ENCODE measurements at regions not wholly inside any gene's neighbourhood (a gene's known extent, or its start where the extent isn't known, plus 50 kb on each side); places are given as distances from the start of the nearest gene placed in this dataset.

DNA sequence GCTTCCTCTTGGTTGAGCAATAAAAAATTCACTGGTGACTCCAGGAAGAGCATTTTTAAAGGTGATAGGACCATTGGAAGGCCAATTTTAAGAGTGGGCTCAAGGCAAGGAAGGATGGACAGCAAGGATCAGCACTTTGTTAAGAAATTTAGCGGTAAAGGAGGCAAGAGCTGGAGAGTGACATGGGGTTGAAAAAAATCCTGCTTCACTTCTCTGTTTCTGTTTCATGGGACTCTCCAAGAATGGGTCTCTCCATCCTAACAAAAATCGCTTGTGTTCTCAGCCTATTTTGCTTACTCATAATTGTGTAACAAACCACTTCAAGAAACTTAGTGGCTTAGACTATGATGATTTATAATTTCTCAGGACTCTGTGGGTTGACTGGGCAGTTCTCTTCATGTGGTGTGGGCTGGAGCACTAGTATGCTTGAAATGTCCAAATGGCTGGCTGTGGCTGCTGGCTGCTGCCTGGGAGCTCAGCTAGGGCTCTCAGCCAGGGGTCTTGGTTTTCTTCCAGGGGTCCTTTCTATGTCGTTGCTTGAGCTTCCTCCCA lies 59.8 kb upstream of the ZNRF2 start:
- H3K36me3 ChIP-seq (ENCODE audit: control insufficient read depth, insufficient read depth, low read length): no peaks in the 10 kb centered on the region
- no peak overlapping the region for H3K56ac ChIP-seq (ENCODE audit: low read length)
- WGBS (ENCODE audit: extremely low coverage, insufficient coverage, low lambda C conversion rate): no CpG with 5 or more reads among the region's 3 CpGs
- no peak overlapping the region for H3K27ac ChIP-seq (ENCODE audit: low read depth, low read length)
- H2BK120ac ChIP-seq (ENCODE audit: low read depth, low read length): no peak overlapping the region
- no peak overlapping the region for H3K4me3 ChIP-seq (ENCODE audit: low read length)
- H2BK5ac ChIP-seq (ENCODE audit: low read length): no peak overlapping the region
- no peak overlapping the region for H4K8ac ChIP-seq (ENCODE audit: low read depth, low read length)
- no peak overlapping the region for H3K4me2 ChIP-seq (ENCODE audit: low read length)
- H2AK5ac ChIP-seq (ENCODE audit: low read length): no peak overlapping the region
- no peaks in the 10 kb centered on the region for H3K79me1 ChIP-seq (ENCODE audit: low read length)
- no peak for DNase-seq
- no peak overlapping the region for H3K18ac ChIP-seq (ENCODE audit: low read length)
- no peak overlapping the region for H3K23ac ChIP-seq (ENCODE audit: low read length)
- H3K79me2 ChIP-seq (ENCODE audit: control insufficient read depth, insufficient read depth, low read length): no peaks in the 10 kb centered on the region
- H3K9ac ChIP-seq (ENCODE audit: low read length): no peak overlapping the region
- H2BK15ac ChIP-seq (replicated peaks; ENCODE audit: low read depth): no peak overlapping the region
- H3K4ac ChIP-seq (ENCODE audit: low read depth, low read length): no peak overlapping the region
- H3K27me3 ChIP-seq (ENCODE audit: insufficient read depth, low read length, poor library complexity): no peaks in the 10 kb centered on the region
- H3K4me1 ChIP-seq (ENCODE audit: control insufficient read depth, low read depth, low read length): no peaks in the 10 kb centered on the region
- no peak overlapping the region for H4K5ac ChIP-seq (ENCODE audit: low read length)

DNA sequence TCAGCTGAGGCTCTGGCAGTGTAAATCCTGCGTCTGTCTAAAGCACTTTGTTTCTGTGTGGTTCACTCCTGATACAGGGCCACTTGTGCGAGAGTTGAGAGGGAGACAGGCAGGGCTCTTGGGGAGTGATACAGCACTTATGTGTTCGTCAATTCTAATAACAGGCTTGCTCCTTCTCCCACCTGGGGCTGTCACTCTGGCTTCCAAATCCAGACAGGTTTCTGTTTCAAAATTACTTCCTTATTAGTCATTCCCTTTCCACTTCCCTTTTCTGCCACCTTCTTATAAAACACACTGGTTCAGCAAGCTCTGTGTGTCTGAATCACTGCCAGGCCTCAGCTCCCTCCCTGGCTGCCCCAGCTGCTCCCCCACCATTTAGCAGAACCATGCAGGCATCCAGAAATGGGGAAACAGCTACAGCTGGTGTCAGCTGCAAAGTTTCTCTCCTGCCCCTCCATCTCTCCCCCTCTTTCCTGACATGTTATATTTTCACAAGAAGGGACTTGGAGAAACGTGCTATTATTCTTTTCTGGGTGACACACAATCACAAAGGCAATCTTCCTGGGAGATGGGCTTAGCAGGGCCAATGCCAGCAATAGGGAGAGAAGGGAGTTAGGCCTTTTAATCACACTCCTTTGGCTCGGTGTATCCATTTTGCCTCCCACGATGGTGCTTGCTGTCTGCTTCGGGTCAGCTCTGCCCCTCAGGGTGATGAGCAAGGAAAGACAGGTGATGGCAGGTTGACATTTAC lies 58.4 kb upstream of the ZNRF2 start:
- H4K8ac ChIP-seq (ENCODE audit: low read depth, low read length): no peak overlapping the region
- H3K36me3 ChIP-seq (ENCODE audit: control insufficient read depth, insufficient read depth, low read length): no peaks in the 10 kb centered on the region
- H3K56ac ChIP-seq (ENCODE audit: low read length): no peak overlapping the region
- H3K79me2 ChIP-seq (ENCODE audit: control insufficient read depth, insufficient read depth, low read length): no peaks in the 10 kb centered on the region
- H2AK5ac ChIP-seq (ENCODE audit: low read length): no peak overlapping the region
- H3K79me1 ChIP-seq (ENCODE audit: low read length): no peaks in the 10 kb centered on the region
- no peak overlapping the region for H3K4ac ChIP-seq (ENCODE audit: low read depth, low read length)
- H3K4me3 ChIP-seq (ENCODE audit: low read length): no peak overlapping the region
- DNase-seq: no peak
- no peak overlapping the region for H2BK15ac ChIP-seq (replicated peaks; ENCODE audit: low read depth)
- H3K27me3 ChIP-seq (ENCODE audit: insufficient read depth, low read length, poor library complexity): no peaks in the 10 kb centered on the region
- no peak overlapping the region for H3K27ac ChIP-seq (ENCODE audit: low read depth, low read length)
- WGBS (ENCODE audit: extremely low coverage, insufficient coverage, low lambda C conversion rate): no CpG with 5 or more reads among the region's 7 CpGs
- H3K18ac ChIP-seq (ENCODE audit: low read length): no peak overlapping the region
- no peaks in the 10 kb centered on the region for H3K4me1 ChIP-seq (ENCODE audit: control insufficient read depth, low read depth, low read length)
- no peak overlapping the region for H3K23ac ChIP-seq (ENCODE audit: low read length)
- no peak overlapping the region for H2BK120ac ChIP-seq (ENCODE audit: low read depth, low read length)
- no peak overlapping the region for H4K5ac ChIP-seq (ENCODE audit: low read length)
- H2BK5ac ChIP-seq (ENCODE audit: low read length): no peak overlapping the region
- H3K9ac ChIP-seq (ENCODE audit: low read length): no peak overlapping the region
- no peak overlapping the region for H3K4me2 ChIP-seq (ENCODE audit: low read length)

DNA sequence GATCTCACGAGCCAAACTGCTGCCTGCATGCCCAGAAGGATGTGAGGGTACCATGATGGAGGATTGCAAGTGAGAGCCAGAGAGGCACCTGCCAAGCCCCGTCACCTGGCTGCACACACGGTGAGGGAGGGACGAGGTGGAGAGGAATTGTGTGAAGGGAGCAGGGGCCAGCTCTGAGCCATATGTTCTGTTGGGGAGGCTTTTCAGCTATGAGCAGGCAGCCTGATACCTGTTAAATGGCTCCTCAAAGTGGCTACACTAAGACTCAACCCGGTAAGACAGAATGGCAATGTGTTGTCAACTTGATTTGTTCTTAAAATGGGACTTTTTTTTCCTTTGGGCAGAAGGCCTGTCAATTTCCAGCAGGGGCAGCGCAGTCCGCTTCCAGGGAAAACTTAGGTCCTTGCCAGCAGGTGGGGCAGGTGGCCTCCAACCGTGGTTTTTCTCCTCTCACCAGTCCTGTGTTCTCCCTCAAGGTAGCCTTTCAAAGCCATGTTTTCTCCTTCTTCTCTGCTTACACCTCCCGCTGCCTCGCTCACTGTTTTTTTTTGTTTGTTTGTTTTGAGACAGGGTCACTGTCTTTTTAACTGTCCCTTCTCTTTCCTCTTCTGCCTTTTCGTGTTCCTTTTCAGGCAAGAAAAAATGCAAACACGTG lies 57.7 kb upstream of the ZNRF2 start:
- H3K4me3 ChIP-seq (ENCODE audit: low read length): no peak overlapping the region
- H3K9ac ChIP-seq (ENCODE audit: low read length): no peak overlapping the region
- H2BK15ac ChIP-seq (replicated peaks; ENCODE audit: low read depth): no peak overlapping the region
- no peaks in the 10 kb centered on the region for H3K79me2 ChIP-seq (ENCODE audit: control insufficient read depth, insufficient read depth, low read length)
- no peak overlapping the region for H3K4me2 ChIP-seq (ENCODE audit: low read length)
- DNase-seq: peak; percentile 71
- H3K56ac ChIP-seq (ENCODE audit: low read length): no peak overlapping the region
- no peak overlapping the region for H4K5ac ChIP-seq (ENCODE audit: low read length)
- no peak overlapping the region for H2BK120ac ChIP-seq (ENCODE audit: low read depth, low read length)
- H3K18ac ChIP-seq (ENCODE audit: low read length): no peak overlapping the region
- no peaks in the 10 kb centered on the region for H3K4me1 ChIP-seq (ENCODE audit: control insufficient read depth, low read depth, low read length)
- H3K27ac ChIP-seq (ENCODE audit: low read depth, low read length): no peak overlapping the region
- H3K27me3 ChIP-seq (ENCODE audit: insufficient read depth, low read length, poor library complexity): no peaks in the 10 kb centered on the region
- no peak overlapping the region for H4K8ac ChIP-seq (ENCODE audit: low read depth, low read length)
- no peak overlapping the region for H2BK5ac ChIP-seq (ENCODE audit: low read length)
- WGBS (ENCODE audit: extremely low coverage, insufficient coverage, low lambda C conversion rate): no CpG with 5 or more reads among the region's 12 CpGs
- no peak overlapping the region for H2AK5ac ChIP-seq (ENCODE audit: low read length)
- no peak overlapping the region for H3K4ac ChIP-seq (ENCODE audit: low read depth, low read length)
- no peaks in the 10 kb centered on the region for H3K36me3 ChIP-seq (ENCODE audit: control insufficient read depth, insufficient read depth, low read length)
- no peak overlapping the region for H3K23ac ChIP-seq (ENCODE audit: low read length)
- H3K79me1 ChIP-seq (ENCODE audit: low read length): no peaks in the 10 kb centered on the region

DNA sequence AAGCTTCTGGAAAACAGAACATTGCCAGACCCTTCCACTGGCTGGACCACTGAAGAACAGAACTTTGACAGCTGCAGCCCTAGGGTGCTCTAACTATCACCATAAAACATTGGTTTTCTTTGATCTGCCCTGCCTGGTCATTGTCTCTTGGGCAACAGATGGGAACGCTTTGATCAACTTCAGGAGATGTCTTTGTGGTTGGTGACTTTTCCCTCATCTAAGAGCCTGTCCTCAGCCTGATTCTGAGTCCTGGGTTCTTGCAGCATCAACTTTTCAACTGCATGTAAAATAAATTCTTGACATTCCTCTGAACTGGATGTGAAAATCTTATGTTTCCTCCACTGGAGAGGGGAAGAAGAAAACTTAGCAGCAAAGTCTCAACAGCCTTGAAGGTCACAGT lies 53.1 kb upstream of the ZNRF2 start:
- H2AK5ac ChIP-seq (ENCODE audit: low read length): no peak overlapping the region
- H3K9ac ChIP-seq (ENCODE audit: low read length): no peak overlapping the region
- H3K18ac ChIP-seq (ENCODE audit: low read length): no peak overlapping the region
- no peak overlapping the region for H2BK15ac ChIP-seq (replicated peaks; ENCODE audit: low read depth)
- no peak overlapping the region for H3K4me3 ChIP-seq (ENCODE audit: low read length)
- no peak overlapping the region for H3K56ac ChIP-seq (ENCODE audit: low read length)
- WGBS (ENCODE audit: extremely low coverage, insufficient coverage, low lambda C conversion rate): no CpG with 5 or more reads among the region's 1 CpG
- H3K4ac ChIP-seq (ENCODE audit: low read depth, low read length): no peak overlapping the region
- DNase-seq: no peak
- H3K27me3 ChIP-seq (ENCODE audit: insufficient read depth, low read length, poor library complexity): no peaks in the 10 kb centered on the region
- no peak overlapping the region for H4K5ac ChIP-seq (ENCODE audit: low read length)
- no peak overlapping the region for H2BK120ac ChIP-seq (ENCODE audit: low read depth, low read length)
- no peaks in the 10 kb centered on the region for H3K4me1 ChIP-seq (ENCODE audit: control insufficient read depth, low read depth, low read length)
- no peak overlapping the region for H3K27ac ChIP-seq (ENCODE audit: low read depth, low read length)
- H3K79me1 ChIP-seq (ENCODE audit: low read length): no peaks in the 10 kb centered on the region
- no peak overlapping the region for H2BK5ac ChIP-seq (ENCODE audit: low read length)
- H3K36me3 ChIP-seq (ENCODE audit: control insufficient read depth, insufficient read depth, low read length): no peaks in the 10 kb centered on the region
- H3K79me2 ChIP-seq (ENCODE audit: control insufficient read depth, insufficient read depth, low read length): no peaks in the 10 kb centered on the region
- H3K4me2 ChIP-seq (ENCODE audit: low read length): no peak overlapping the region
- no peak overlapping the region for H4K8ac ChIP-seq (ENCODE audit: low read depth, low read length)
- no peak overlapping the region for H3K23ac ChIP-seq (ENCODE audit: low read length)

DNA sequence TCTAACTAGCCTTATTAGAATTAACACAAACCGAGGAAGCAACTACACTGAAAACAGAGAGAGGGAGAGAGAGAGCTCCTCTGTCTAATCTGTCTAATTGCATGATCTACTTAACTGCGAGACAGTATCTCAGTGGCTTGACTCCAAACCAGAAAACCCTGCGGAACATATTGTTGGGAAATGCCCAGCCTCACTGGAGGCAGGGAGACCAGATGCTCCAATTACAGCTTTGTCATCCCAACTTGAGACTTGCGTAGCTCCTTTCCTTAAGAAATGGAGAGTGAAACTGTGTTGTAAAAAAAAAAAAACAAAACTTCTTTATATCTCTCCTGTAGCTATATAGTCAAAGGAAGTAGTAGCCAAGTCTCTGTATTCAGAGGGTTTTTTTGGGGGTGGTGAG lies 52.0 kb upstream of the ZNRF2 start:
- no peak for DNase-seq
- no peak overlapping the region for H3K27ac ChIP-seq (ENCODE audit: low read depth, low read length)
- no peak overlapping the region for H3K56ac ChIP-seq (ENCODE audit: low read length)
- no peak overlapping the region for H2BK5ac ChIP-seq (ENCODE audit: low read length)
- H3K4ac ChIP-seq (ENCODE audit: low read depth, low read length): no peak overlapping the region
- H2BK120ac ChIP-seq (ENCODE audit: low read depth, low read length): no peak overlapping the region
- no peak overlapping the region for H3K9ac ChIP-seq (ENCODE audit: low read length)
- H3K4me3 ChIP-seq (ENCODE audit: low read length): no peak overlapping the region
- H4K5ac ChIP-seq (ENCODE audit: low read length): no peak overlapping the region
- WGBS (ENCODE audit: extremely low coverage, insufficient coverage, low lambda C conversion rate): no CpG with 5 or more reads among the region's 4 CpGs
- H3K79me1 ChIP-seq (ENCODE audit: low read length): no peaks in the 10 kb centered on the region
- no peaks in the 10 kb centered on the region for H3K4me1 ChIP-seq (ENCODE audit: control insufficient read depth, low read depth, low read length)
- no peak overlapping the region for H2AK5ac ChIP-seq (ENCODE audit: low read length)
- H2BK15ac ChIP-seq (replicated peaks; ENCODE audit: low read depth): no peak overlapping the region
- no peaks in the 10 kb centered on the region for H3K79me2 ChIP-seq (ENCODE audit: control insufficient read depth, insufficient read depth, low read length)
- H3K4me2 ChIP-seq (ENCODE audit: low read length): no peak overlapping the region
- H3K27me3 ChIP-seq (ENCODE audit: insufficient read depth, low read length, poor library complexity): no peaks in the 10 kb centered on the region
- H3K23ac ChIP-seq (ENCODE audit: low read length): no peak overlapping the region
- H3K36me3 ChIP-seq (ENCODE audit: control insufficient read depth, insufficient read depth, low read length): no peaks in the 10 kb centered on the region
- H3K18ac ChIP-seq (ENCODE audit: low read length): no peak overlapping the region
- H4K8ac ChIP-seq (ENCODE audit: low read depth, low read length): no peak overlapping the region

Data from mesendoderm (in vitro differentiated cells).